Neural progenitor cell (in vitro differentiated cells): ENCODE measurements at regions not wholly inside any gene's neighbourhood (a gene's known extent, or its start where the extent isn't known, plus 50 kb on each side); places are given as distances from the start of the nearest gene placed in this dataset.
"Not testable (repeated sequence)": the region's sequence is repeated elsewhere in the genome, so short reads cannot be mapped to it uniquely, and the experiment has no call there.

Source experiments
- EZH2 ChIP-seq: fragments of 200-600 bp; sonication (generic); IDR thresholded peaks from 2 replicates; pipeline ENCODE4 v1.6.1; 2017; ENCODE audit warnings: antibody characterized with exemption, mild to moderate bottlenecking, moderate library complexity
- EZH2phosphoT487 ChIP-seq: fragments of 200-600 bp; sonication (generic); IDR thresholded peaks from 2 replicates; pipeline ENCODE4 v1.6.1; 2017; ENCODE audit warnings: antibody characterized with exemption
- TF ChIP-seq, protein P1 (sequence below): fragments of 200-600 bp; sonication (generic); IDR thresholded peaks from 2 replicates; pipeline ENCODE4 v1.5.1; 2017; ENCODE audit warnings: antibody characterized with exemption, mild to moderate bottlenecking

DNA sequence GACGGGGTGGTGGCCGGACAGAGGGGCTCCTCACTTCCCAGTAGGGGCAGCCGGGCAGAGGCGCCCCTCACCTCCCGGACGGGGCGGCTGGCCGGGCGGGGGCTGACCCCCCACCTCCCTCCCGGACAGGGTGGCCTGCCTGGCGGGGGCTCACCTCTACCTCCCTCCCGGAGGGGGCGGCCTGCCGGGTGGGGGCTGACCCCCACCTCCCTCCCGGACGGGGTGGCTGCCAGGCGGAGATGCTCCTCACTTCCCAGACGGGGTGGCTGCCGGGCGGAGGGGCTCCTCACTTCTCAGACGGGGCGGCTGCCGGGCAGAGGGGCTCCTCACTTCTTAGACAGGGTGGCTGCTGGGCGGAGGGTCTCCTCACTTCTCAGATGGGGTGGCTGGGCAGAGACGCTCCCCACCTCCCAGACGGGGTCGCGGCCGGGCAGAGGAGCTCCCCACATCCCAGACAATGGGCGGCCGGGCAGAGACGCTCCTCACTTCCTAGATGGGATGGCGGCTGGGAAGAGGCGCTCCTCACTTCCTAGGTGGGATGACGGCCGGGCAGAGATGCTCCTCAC, 239.8 kb downstream of the AASDHPPT start:
- TF ChIP-seq, protein P1, sequence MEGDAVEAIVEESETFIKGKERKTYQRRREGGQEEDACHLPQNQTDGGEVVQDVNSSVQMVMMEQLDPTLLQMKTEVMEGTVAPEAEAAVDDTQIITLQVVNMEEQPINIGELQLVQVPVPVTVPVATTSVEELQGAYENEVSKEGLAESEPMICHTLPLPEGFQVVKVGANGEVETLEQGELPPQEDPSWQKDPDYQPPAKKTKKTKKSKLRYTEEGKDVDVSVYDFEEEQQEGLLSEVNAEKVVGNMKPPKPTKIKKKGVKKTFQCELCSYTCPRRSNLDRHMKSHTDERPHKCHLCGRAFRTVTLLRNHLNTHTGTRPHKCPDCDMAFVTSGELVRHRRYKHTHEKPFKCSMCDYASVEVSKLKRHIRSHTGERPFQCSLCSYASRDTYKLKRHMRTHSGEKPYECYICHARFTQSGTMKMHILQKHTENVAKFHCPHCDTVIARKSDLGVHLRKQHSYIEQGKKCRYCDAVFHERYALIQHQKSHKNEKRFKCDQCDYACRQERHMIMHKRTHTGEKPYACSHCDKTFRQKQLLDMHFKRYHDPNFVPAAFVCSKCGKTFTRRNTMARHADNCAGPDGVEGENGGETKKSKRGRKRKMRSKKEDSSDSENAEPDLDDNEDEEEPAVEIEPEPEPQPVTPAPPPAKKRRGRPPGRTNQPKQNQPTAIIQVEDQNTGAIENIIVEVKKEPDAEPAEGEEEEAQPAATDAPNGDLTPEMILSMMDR: not testable (repeated sequence)
- not testable (repeated sequence) for TF ChIP-seq EZH2, EZH2phosphoT487
